HepG2 (cell line): ENCODE measurements at regions not wholly inside any gene's neighbourhood (a gene's known extent, or its start where the extent isn't known, plus 50 kb on each side); places are given as distances from the start of the nearest gene placed in this dataset.

Experiments
- ATAC-seq: fragments of 200-7000 bp; cut with Tn5 transposase; 3 replicates; pipeline ENCODE4 v1.9.1; 2020; ENCODE audit warnings: mild to moderate bottlenecking, moderate library complexity
- BruUV-seq: library from RNA; stranded (reverse); fragments of 400-500 nt; replicated peaks from 2 replicates; lab custom pipeline; 2021; lab: Mats Ljungman, UMichigan
- CTCF ChIA-PET: fragments of 300-600 bp; formaldehyde crosslinking; extraction: SDS; loops from one replicate; lab custom pipeline; 2021; ENCODE audit warnings: low total read pairs, inconsistent platforms, low intra/inter-chr PET ratio; lab: Yijun Ruan, JAX
- POLR2A ChIA-PET: fragments of 350-600 bp; sonication (Branson Sonifier 250); formaldehyde crosslinking; loops from one replicate; lab custom pipeline; 2020; ENCODE audit warnings: antibody characterized with exemption, inconsistent platforms; lab: Yijun Ruan, JAX
- DNase-seq: peaks from one replicate; pipeline ENCODE4 v3.0.0-alpha.2; 2015; ENCODE audit warnings: low spot score
- FAIRE-seq: peaks from 3 replicates; lab custom pipeline; 2011; peaks lifted over from hg19 to GRCh38; lab: Jason Lieb, UNC
- H2AFZ ChIP-seq: one replicate; pipeline ENCODE4 v1.6.1; 2011; ENCODE audit warnings: low read length, inconsistent platforms
- H3K27ac ChIP-seq: fragments of 300-600 bp; 3 replicates; pipeline ENCODE4 v1.8.0; 2011; ENCODE audit warnings: mixed run types, mild to moderate bottlenecking, mixed read lengths, low read length, inconsistent platforms; ENCODE audit not compliant: insufficient read depth; ENCODE audit errors: extremely low read length
- H3K27me3 ChIP-seq, 2 experiments: fragments of 200-600 bp in 1 of 2; 2 replicates in 1 of 2; 3 replicates in 1 of 2; pipeline versions ENCODE4 v1.6.0 to v1.8.0; 2011; ENCODE audit warnings: low read length in 2 of 2, mild to moderate bottlenecking in 2 of 2, moderate library complexity in 2 of 2, inconsistent platforms in 1 of 2; ENCODE audit not compliant: insufficient read depth in 2 of 2, control insufficient read depth in 1 of 2
- H3K36me3 ChIP-seq, 2 experiments: fragments of 200-600 bp in 1 of 2; replicated peaks in 1 of 2; 2 replicates in 1 of 2; 3 replicates in 1 of 2; pipeline versions ENCODE4 v1.5.1 to v1.8.0; 2011; ENCODE audit warnings: low read length in 2 of 2, inconsistent platforms in 1 of 2; ENCODE audit not compliant: insufficient read depth in 2 of 2, control insufficient read depth in 1 of 2
- H3K4me1 ChIP-seq: 2 replicates; pipeline ENCODE4 v1.5.1; 2012; ENCODE audit warnings: low read length, inconsistent platforms; ENCODE audit not compliant: insufficient read depth
- H3K4me2 ChIP-seq: 2 replicates; pipeline ENCODE4 v1.6.0; 2011; ENCODE audit warnings: low read depth, low read length, inconsistent platforms
- H3K4me3 ChIP-seq, 3 experiments: fragments of 200-600 bp in 1 of 3; sonication (generic), shearing (Covaris generic) in 1 of 3; replicated peaks in 1 of 3; 2 replicates each; pipeline ENCODE4 v1.5.1; 2011 to 2016; ENCODE audit warnings: low read length in 3 of 3, inconsistent platforms in 2 of 3, low read depth in 2 of 3, mild to moderate bottlenecking in 2 of 3, control low read depth in 1 of 3, mixed read lengths in 1 of 3; ENCODE audit not compliant: insufficient read depth in 1 of 3
- H3K79me2 ChIP-seq: one replicate; pipeline ENCODE4 v1.6.1; 2011; ENCODE audit warnings: low read length, inconsistent platforms; ENCODE audit not compliant: insufficient read depth
- H3K9ac ChIP-seq: 2 replicates; pipeline ENCODE4 v1.6.0; 2011; ENCODE audit warnings: mild to moderate bottlenecking, low read depth, low read length, inconsistent platforms; ENCODE audit not compliant: insufficient read depth
- H3K9me3 ChIP-seq: 2 replicates; pipeline ENCODE4 v1.5.1; 2012; ENCODE audit warnings: mild to moderate bottlenecking, low read length
- H4K20me1 ChIP-seq: 2 replicates; pipeline ENCODE4 v1.6.0; 2011; ENCODE audit warnings: inconsistent platforms, mild to moderate bottlenecking, low read length, moderate library complexity; ENCODE audit not compliant: insufficient read depth
- CENPT ChIP-seq: sonication (generic); formaldehyde crosslinking; IDR thresholded peaks from 2 replicates; pipeline ENCODE4 v1.8.0; 2022; ENCODE audit warnings: low read depth, mild to moderate bottlenecking, moderate library complexity, missing genetic modification reagents
- ZNF615 ChIP-seq: sonication (generic); formaldehyde crosslinking; IDR thresholded peaks from 2 replicates; pipeline ENCODE4 v1.5.0; 2020; ENCODE audit warnings: mild to moderate bottlenecking, missing genetic modification reagents, borderline replicate concordance
- ZNF7 ChIP-seq: IDR thresholded peaks from 2 replicates; pipeline ENCODE4 v1.6.1; 2016; ENCODE audit warnings: missing biosample characterization, missing genetic modification reagents
- WGBS: methylation state at CpG from one replicate; pipeline ENCODE4 v1.1.6; 2017; ENCODE audit warnings: low lambda C conversion rate; 5-methylcytosine and 5-hydroxymethylcytosine counted together
- in situ Hi-C: cut with HindIII; loops from 2 replicates; pipeline ENCODE4 v1.10.0; 2017; ENCODE audit warnings: low pct_unique_long_range_greater_than_20kb; ENCODE audit not compliant: extremely low pct_ligation_motif_present
- intact Hi-C: fragments of 100-400 bp; cut with micrococcal nuclease; formaldehyde crosslinking; loops from one replicate; pipeline ENCODE4 v1.10.0; 2022; ENCODE audit not compliant: unreplicated experiment
- TF ChIP-seq, protein P1 (sequence below): sonication (generic); formaldehyde crosslinking; IDR thresholded peaks from 2 replicates; pipeline ENCODE4 v1.4.0; 2020; ENCODE audit warnings: missing genetic modification reagents

DNA sequence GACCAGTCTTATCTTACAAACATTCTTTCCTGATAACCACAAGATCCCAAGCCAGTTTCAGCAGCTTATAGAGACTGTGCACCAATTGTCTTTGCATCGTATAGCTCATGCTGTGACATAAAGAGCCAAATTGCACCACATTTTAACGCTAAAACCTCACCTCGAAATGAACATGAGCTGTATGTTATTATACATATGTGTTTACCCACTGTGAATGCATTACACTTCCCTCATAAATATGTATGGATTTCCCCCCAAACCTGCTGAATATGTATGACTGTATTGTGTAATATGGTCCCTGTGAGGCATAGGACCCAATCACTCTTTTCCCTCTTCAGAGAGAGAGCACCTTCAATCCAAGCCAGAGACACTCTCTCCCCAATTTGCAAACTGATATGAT is 692.4 kb downstream of the NLGN4X start (continued):
- TF ChIP-seq, protein P1, sequence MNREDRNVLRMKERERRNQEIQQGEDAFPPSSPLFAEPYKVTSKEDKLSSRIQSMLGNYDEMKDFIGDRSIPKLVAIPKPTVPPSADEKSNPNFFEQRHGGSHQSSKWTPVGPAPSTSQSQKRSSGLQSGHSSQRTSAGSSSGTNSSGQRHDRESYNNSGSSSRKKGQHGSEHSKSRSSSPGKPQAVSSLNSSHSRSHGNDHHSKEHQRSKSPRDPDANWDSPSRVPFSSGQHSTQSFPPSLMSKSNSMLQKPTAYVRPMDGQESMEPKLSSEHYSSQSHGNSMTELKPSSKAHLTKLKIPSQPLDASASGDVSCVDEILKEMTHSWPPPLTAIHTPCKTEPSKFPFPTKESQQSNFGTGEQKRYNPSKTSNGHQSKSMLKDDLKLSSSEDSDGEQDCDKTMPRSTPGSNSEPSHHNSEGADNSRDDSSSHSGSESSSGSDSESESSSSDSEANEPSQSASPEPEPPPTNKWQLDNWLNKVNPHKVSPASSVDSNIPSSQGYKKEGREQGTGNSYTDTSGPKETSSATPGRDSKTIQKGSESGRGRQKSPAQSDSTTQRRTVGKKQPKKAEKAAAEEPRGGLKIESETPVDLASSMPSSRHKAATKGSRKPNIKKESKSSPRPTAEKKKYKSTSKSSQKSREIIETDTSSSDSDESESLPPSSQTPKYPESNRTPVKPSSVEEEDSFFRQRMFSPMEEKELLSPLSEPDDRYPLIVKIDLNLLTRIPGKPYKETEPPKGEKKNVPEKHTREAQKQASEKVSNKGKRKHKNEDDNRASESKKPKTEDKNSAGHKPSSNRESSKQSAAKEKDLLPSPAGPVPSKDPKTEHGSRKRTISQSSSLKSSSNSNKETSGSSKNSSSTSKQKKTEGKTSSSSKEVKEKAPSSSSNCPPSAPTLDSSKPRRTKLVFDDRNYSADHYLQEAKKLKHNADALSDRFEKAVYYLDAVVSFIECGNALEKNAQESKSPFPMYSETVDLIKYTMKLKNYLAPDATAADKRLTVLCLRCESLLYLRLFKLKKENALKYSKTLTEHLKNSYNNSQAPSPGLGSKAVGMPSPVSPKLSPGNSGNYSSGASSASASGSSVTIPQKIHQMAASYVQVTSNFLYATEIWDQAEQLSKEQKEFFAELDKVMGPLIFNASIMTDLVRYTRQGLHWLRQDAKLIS (CRISPR knock-in tag) = no peak

DNA sequence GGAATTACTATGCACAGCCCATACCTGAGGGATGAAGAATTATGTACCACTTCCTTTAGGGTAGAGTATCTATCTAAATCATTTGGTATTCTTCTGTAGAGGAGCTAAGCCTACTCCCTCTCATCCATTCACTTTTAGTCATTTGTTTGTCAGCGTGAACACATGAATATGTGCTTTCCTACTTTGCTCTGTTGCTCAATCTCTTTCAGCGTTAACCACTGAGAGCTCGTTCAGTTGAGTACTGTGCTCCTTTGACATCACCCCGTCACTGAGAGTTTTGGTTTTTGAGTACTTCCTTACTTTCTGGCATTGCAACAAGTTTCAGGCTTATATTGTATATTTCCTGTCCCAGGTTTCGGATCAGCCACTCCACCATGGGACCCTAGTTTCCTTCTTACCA is 700.6 kb downstream of the NLGN4X start:
- no peak overlapping the region for H3K9ac ChIP-seq
- H3K4me2 ChIP-seq = no peak overlapping the region
- H3K27ac ChIP-seq = no peak overlapping the region
- 0% methylated on average over 5 of the region's 5 CpGs for WGBS
- BruUV-seq = no TSS peak
- H3K79me2 ChIP-seq = no peaks in the 10 kb centered on the region
- no peaks in the 10 kb centered on the region for H3K36me3 ChIP-seq
- no peaks in the 10 kb centered on the region for H4K20me1 ChIP-seq
- ATAC-seq = no peak
- POLR2A ChIA-PET = no interaction called here
- no peak for DNase-seq
- H3K27me3 ChIP-seq = no peaks in the 10 kb centered on the region
- TF ChIP-seq ZNF7 (no peak), ZNF615 (CRISPR knock-in tag) (no peak), CENPT (CRISPR knock-in tag) (no peak)
- TF ChIP-seq, all 625 proteins: peak for 0
- Histone ChIP-seq H2AFZ (no peak overlapping the region), H3K9me3 (peaks cover 22% of the 10 kb centered on the region; the same call in 1 of the 2 replicates), H3K4me3 (no peak overlapping the region), H3K4me1 (no peaks in the 10 kb centered on the region)
- intact Hi-C loops (no loop called here), in situ Hi-C loops (no loop called here)
- CTCF ChIA-PET = no interaction called here
- no peak for FAIRE-seq
